Left ventricle myocardium superior (tissue), 1 donor: ENCODE measurements at regions not wholly inside any gene's neighbourhood (a gene's known extent, or its start where the extent isn't known, plus 50 kb on each side); places are given as distances from the start of the nearest gene placed in this dataset.

Experiments
- ATAC-seq: fragments of 200-7000 bp; cut with Tn5 transposase; one replicate; pipeline ENCODE4 v1.9.1; 2020; ENCODE audit warnings: mild to moderate bottlenecking, moderate library complexity
- DNase-seq: peaks from one replicate; pipeline ENCODE4 v3.0.0-alpha.2; 2020
- intact Hi-C: fragments of 100-400 bp; cut with micrococcal nuclease; formaldehyde crosslinking; loops from one replicate; pipeline ENCODE4 v1.11.0; 2022
- donor health status: DM: no; HTN: yes; CAD: no; lungs with severe emphysema.

DNA sequence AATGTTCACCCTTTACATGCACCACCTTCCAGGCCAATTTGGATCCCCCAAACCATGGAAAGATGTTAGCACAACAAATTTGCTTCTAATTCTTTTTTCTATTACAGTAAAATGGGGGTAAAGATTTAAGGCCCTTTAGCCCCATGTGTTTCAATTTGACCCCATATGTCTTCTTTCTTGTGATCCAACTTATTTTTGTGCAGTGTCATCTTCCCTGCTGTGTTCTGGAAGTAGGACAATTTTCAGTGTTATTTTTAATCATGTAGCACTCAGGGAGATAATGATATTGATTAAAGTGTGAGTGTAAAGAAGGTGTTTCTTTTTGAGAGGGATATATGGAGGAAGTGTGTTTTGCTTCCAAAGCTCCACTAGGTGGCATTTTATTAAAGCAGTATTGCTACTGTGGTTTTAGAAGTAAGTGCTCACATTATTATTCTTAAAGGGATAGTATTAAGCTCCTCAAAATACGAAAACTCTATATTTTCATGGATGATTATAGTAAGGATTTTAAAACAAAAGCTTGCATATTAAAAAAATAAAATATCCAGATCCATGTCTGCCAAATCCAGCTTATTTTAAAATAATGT, 118.7 kb upstream of the ATP10B start:
- no peak for DNase-seq
- intact Hi-C loops: no loop called here
- ATAC-seq: no peak

DNA sequence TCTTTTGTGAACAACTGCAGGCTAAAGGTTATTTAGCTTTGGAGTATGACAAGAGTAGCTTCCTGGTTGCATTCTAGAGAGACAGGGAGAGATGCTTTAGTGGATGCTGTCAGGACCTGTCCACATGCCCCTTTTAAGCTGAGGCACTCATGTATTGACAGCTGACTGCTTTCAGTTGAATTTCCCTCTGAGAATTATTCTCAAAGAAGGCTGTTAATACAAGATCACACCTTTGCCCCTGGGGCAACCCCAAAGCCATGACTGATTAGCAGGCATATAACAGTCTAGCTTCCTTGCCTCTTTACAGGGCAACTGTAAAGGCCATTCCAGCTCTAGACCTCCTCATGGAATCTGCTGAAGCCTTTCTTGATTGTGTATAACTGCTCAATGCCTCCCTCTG, 117.6 kb upstream of the ATP10B start:
- intact Hi-C loops: no loop called here
- ATAC-seq: no peak
- DNase-seq: no peak

DNA sequence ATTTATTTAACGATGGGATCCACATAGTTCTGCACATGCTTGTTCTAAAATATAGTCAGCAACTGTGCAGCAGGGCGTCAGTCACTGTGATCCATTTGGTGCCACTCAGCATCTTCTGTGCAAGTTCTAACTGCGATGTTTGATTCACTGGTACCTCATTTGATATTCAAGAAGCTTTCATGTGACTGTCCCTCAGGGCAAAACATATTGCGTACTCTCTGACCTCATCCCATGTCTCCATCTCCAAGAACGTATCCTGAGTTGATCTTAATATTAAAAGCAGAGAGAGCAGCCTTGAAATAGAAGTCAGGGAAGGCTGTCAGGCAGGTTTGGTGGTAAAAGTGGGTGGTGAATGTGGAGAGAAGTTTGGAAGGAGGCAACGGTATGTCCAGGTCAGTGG, 116.5 kb upstream of the ATP10B start:
- DNase-seq (no peak), ATAC-seq (no peak)
- intact Hi-C loops: no loop called here

DNA sequence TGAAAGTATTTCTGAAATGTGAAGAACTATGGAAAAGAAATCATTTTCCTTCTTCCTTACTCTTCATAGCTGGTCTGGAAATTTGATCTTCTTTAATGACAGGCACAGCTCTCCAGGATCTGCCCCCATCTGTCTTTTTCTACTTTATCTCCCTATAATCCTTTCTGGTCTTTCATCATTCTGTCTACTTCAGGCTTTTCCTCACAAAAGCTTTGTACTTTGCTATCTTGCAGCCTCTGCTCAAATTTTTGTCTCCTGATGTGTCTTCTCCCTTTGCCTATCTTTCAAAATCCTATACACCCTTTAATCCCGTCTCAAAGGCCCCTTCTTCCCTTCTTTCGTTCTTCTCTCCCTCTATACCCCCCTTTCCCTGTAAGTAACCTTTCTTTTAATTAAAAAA, 114.9 kb upstream of the ATP10B start:
- intact Hi-C loops: no loop called here
- ATAC-seq: no peak
- no peak for DNase-seq

DNA sequence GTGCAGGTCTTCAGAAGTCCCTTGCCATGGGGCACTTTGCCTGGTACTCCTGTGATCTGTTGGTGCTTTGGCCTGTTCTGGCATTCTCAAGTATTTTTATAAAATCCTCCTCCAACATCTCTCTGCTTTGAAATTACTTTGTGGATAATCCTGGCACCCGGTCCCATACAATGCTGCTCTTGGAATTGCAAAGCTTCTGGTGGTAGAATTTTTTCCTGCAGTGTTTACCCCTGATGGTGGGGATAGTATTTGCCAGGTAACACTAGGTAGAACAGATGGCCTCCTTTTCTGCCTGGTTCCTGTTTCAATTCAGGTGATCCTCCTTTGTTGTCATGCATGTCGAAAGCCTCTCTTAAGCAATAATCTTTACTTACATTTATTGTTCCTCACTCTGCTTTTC, 109.8 kb upstream of the ATP10B start:
- intact Hi-C loops: no loop called here
- DNase-seq (no peak), ATAC-seq (no peak)

DNA sequence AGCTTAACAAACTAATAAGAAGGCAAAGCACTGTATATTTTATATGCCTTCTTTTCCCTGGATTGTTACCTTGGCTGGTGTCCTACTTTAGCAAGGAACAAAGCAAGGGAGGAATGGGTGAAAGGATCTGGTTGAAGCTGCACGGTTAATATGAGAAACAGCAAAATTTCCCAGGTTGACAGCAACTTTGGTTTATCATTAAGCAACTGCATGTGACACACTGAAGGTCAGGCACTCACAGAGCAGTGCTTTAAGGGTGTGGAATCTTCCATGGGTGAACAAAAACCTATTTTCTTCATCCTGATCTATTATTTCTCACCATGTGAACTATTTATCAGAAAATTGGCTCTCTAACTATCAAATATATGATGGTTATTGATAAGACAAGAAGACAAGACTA, 109.0 kb upstream of the ATP10B start:
- DNase-seq (no peak), ATAC-seq (no peak)
- intact Hi-C loops: no loop called here

DNA sequence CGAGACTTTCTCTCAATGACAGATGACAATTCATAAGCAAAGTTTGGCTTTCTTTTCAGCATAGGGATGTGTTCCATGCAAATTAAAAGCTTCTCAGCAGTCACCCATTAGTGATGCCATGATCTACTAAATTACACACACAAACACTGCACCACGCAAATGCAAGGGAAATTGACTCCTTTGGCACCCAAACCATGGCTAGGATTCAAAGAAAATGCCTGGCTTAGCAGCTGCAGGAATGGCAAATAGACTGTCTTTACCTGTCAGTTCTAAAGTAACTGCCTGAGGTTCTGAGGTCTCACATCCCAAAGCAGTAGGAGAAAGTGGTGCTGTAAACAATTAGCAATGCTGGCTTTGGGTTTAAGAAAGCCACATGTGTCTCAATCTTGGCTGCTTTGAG, 108.6 kb upstream of the ATP10B start:
- intact Hi-C loops: no loop called here
- ATAC-seq (no peak), DNase-seq (no peak)

DNA sequence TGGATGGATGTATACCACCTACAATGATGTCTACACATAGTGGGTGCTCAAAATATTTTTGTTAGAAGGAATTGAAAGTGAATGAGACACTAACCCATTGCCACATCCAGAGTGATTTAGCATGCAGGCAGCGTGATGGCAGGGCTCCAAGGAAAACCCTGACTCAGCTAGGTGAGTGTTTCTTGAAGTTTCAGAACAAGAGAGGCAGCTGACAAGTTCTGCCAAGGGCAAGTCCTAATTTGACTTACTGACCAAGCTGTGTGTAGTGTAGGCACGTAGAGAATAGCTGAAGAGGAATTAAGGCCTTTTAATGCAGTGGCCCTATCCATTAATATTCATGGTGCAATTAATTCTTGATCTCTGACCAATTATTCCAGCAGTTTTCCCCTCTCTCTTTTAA, 107.8 kb upstream of the ATP10B start:
- ATAC-seq (no peak), DNase-seq (no peak)
- intact Hi-C loops: no loop called here

DNA sequence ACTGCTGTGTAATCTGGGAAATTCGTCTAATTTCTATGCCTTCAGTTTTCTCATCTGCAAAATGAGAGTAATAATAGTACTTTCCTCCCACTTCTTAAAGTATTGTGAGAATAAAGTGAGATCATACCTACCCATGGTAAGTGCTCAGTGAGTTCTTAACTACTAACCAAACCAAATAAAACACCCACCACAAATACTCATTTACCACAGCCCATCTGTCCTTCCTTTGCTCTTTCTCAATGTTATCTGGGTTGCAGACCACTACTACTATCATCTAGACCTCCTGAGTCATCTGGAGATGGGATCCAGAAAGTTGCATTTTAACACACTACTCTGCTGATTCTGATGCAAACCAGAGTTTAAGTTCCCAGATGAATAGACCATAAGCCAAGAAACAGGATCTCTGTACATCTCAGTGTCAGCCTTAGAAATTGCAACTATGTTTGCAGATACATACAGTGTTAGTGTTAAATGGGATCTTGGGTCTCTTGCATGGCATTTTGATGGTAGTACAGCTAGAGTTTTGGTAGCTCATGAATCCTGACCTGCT, 105.4 kb upstream of the ATP10B start:
- no peak for DNase-seq
- intact Hi-C loops: no loop called here
- no peak for ATAC-seq

DNA sequence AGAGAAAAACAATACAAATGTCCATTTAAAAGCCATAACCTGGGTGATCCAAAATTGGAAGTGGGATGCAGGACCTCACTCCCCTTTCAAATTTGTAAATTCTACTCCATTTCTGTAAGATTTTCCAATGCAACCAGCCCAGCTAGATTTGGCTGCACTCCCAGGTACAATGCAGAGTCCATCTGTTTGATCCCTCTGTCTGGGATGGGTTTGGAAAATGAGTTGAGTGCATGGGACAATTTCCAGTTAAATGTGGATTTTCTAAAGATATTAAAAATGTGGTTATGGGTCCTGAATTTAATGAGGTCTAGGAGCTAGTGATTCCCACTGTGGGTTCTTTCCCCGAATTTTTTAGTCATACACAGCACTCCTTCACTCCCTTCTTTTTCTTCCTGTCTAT, 104.0 kb upstream of the ATP10B start:
- intact Hi-C loops: no loop called here
- DNase-seq: no peak
- ATAC-seq: no peak

DNA sequence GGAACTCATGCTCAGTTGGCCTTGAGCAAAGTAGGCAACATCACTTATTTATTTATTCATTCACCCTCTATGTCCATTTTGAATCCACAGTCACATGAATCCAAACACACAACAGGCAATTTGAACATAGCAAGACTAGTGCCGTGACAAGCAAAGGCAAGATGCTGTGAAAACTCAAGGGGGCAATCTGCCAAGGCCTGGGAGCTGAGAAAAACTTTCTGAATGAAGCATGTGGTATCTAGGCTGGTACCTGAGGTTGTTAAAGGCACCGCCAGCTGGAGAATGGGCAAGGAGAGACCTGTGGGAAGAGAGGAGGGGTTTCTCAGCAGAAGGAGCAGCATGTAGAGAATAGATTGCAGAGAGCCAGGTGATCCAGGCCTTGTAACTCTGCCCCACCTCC, 98.3 kb upstream of the ATP10B start:
- ATAC-seq (no peak), DNase-seq (no peak)
- intact Hi-C loops: no loop called here

DNA sequence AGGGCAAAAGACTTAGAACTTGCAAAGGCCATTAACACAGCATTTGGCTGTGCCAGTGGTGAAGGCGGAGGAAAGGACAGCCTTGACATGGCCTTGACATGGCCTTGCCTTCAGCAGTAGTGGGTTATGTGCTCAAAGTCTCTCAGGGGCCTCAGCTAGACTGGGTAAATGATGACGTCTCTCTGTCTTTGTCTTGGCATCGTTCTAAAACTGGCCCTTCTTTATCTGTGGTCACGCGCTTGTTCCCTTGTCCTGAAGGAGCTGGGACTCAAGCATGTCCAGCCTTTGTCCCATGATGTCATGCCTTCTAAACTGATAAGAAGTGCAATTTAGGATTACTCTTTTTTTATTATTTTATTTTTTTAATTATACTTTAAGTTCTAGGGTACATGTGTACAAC, 88.7 kb upstream of the ATP10B start:
- ATAC-seq (no peak), DNase-seq (no peak)
- intact Hi-C loops: no loop called here

DNA sequence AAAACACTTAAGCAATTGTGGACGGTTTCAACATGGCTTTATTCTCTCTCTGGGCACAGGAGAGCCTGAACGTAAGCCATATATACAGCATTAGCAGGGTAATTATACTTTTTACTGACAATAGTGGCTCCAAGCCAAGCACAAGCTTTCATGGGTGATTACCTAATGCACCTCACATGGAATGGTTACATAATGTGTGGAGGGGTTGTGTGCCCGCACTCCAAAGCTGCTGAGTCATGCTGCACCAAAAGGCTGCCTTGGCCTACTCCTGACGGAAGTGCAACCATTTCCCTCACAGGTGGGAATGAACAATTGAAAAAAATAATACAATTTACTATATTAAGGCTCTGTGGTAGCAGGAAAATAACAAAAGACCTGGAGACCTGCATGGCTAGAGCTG, 86.5 kb upstream of the ATP10B start:
- intact Hi-C loops: no loop called here
- ATAC-seq (no peak), DNase-seq (no peak)

DNA sequence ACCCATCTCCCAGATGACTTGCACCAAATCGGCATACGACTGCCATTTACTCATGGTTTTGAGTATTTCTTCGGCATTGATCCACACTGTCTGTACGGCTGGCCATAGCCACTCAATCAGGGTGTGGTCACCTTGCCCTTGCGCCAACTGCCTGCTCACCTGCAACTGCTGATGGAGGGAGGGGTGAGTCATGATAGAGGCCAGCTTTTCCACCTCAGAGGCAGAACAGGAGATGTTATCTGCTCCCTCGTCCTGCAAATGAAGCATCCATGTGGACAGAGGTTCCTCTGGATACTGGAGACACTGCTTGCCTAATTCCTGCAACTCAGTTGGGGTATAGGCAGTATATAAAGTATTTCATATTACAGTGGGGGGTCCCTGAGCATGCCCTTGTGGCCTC, 85.6 kb upstream of the ATP10B start:
- ATAC-seq: no peak
- intact Hi-C loops: no loop called here
- DNase-seq: no peak

DNA sequence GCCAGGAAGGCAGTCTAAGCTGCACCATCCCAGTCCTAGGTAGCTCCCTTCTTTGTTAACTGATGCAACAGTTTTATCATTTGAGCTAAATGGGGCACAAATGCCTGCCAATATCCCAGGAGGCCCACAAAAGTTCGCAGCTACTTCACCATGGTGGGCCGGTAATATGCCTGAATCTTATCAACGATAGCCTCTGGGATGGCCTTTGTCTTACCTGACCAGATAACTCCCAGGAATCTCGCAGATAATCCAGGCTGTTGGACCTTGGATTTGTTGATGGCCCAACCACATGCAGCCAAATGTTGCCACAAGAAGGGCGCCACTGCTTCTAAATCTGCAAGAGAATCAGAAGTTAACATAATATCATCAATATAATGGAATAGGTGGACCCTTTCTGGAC, 83.8 kb upstream of the ATP10B start:
- intact Hi-C loops: no loop called here
- DNase-seq: no peak
- no peak for ATAC-seq

DNA sequence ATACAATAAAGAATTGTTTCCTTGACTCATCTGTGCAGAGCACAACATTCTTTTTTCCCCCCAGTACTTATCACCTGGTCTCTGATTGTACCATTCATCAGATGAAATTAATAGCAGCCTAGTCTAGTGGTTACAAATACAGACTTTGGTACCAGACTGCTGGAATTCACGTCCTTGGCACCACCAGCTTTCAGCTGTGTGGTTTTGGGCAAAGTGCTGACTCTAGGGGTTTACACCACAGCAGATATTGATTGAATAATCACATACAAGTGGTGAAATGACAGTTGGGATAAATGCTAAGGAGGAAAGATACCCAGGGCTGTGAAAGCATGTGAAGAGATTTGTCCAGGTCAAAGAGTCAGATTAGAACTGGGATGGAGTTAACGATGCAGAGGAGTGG, 79.3 kb upstream of the ATP10B start:
- intact Hi-C loops: no loop called here
- ATAC-seq (no peak), DNase-seq (no peak)

DNA sequence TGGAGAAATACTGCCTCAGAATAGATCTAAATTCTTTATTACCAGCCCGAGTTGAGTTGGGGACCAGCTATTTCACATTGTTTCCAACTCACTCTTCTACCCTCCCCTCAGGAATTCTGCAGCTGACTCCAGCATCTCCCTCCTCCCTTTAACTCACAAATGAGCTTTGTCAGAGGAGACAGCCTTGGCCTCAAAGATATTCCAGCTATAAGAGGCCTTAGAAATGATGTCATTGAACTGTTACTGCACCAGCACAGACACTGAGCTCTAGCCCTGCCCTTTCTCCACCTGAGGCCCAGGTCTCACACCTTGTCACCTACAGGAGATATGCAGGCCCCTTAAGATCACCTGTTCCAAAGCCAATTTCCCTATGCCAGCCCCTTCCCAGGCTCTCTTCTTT, 78.4 kb upstream of the ATP10B start:
- intact Hi-C loops: no loop called here
- DNase-seq (no peak), ATAC-seq (no peak)

DNA sequence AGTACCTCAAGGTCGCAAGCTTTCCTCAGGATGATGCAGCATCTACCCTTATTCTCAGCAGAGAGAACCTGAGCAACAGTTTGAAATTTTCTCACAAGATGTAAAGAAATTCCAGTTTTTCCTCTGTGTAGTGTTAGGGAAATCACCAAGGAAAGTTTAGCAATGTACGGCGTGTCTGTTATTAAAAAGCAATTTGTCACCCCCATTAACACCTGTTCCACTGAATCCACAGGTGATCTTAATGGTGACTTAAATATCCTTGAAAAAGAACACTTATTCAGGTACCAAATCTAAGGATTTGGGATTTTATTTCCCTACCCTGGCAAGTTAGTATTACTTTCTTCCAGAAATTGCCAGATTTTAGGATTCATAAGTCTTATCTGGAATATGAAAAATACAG, 77.9 kb upstream of the ATP10B start:
- ATAC-seq: no peak
- no peak for DNase-seq
- intact Hi-C loops: no loop called here

DNA sequence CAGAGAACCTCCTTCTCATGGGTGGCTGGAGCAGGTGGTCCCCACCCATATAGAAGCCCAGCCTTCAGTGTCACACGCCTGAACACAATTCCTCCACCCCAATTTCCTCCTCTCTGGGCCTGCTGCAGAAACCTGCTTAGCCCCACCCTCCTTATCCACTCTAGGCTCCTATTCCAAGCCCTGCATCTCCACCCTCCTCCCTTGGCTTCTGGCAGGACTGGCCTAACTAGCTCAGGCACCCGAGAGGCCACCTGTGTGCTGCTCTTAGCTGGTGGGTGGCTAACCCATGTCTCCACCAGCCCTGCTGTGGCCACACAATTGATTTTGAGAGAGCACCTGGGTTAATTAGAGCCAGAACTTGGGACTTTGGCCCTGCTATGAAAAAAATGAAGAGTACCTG, 77.3 kb upstream of the ATP10B start:
- no peak for ATAC-seq
- intact Hi-C loops: no loop called here

DNA sequence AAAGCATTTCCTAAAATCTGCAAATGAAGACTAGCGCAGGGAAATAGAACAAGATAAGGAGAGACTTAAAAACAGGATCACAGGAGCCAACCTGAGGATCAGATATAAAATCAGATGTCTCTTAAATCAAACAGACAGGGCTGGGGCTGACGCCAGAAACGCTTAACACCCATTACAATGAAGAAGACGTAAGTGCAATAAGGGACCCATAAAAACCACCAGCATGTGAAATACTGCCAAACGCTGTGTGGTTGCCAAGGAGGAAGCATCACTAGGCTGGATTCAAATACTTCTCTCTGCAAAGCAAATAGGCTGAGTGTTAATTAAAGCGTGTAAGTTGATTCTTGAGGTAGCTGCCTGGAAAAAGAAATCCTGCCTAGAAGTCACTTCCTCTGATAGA, 74.4 kb upstream of the ATP10B start:
- no peak for ATAC-seq
- DNase-seq: no peak
- intact Hi-C loops: no loop called here

More for the DNA sequence above, 77.3 kb upstream of the ATP10B start:
- no peak for DNase-seq

DNA sequence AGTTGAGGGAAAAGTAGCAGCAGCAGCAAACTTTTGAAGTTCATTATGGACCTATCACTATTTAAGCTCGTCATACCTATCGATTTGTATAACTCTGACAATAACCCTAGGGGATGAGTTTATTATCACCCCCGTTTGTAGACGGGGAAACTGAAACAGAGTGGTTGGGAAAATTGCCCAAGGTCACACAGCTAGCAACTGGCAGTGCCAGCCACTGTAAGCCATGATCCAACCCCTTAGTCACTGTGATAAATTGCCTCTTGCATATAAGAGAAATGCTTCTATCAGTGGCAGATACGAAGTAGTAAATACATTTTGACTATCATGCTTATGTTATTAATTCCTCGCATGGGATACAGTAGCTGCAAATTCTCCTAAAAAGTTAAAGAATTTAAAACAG, 73.3 kb upstream of the ATP10B start:
- DNase-seq: no peak
- intact Hi-C loops: no loop called here
- ATAC-seq: no peak
